HPDE6-E6E7 (cell line): ENCODE measurements at regions not wholly inside any gene's neighbourhood (a gene's known extent, or its start where the extent isn't known, plus 50 kb on each side); places are given as distances from the start of the nearest gene placed in this dataset.

Experiments used
- DNase-seq: peaks from one replicate; pipeline ENCODE4 v3.0.0; 2011; ENCODE audit warnings: missing footprints; ENCODE audit errors: extremely low spot score

GRCh38 chr1:30609336-30609998 is 113.9 kb downstream of the MATN1 start:
- no peak for DNase-seq

GRCh38 chr1:30607723-30608122 is 115.7 kb downstream of the MATN1 start:
- no peak for DNase-seq

GRCh38 chr1:30606166-30606565 is 117.2 kb downstream of the MATN1 start:
- DNase-seq = no peak

DNA sequence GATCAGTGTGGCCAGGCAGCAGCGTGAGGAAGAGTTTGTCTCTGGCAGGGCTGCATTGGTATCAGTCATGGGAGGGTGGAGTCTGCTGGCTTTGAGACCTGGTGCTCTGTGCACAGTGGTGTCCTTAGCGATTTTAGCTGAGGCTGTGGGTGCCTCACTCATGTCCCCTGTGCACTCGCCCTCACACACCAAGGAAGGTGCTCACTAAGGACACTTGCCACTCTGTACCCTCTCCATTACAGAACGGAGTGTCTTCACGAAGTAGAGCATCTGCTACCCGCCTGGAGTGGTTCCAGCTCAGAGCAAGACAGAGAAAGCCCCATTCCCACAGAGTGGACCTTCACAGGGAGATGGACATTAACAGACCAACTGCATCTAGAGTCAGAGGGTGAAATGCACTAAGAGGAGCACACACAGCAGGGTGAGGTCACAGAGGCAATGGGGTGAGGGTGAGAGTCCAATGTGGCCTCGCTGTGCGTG is 117.9 kb downstream of the MATN1 start:
- no peak for DNase-seq

DNA sequence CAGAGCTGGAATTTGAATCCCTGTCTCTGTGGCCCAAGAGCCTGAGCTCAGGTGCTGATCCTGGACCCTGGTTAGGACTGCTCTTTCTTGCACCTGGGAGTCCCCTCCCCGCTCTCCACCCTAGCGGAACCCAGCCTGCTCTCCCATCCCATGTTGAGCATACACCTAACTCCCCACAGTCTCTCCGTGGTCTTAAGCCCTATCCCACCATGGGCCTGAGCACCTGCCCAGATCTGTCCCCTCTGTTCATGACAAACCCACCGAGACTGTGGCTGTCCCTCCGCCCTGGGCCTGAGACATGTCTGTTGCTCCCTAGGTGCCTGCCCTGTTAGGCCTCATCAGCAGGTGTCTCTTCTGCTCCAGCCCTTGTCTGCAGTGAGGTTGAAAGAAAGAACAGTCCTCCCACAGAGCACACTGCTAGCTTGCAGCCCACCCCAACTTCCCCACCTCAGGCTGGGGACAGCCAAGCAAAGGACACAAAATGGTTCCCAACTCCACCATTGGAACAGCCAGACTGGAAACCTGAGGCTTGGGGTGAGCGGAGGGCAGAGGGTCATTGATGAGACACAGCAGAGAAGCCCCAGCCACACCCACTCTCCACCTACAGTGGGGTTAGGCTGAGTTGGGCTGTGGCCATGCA is 118.5 kb downstream of the MATN1 start:
- no peak for DNase-seq

GRCh38 chr1:30603081-30603858 is 120.1 kb downstream of the MATN1 start:
- no peak for DNase-seq

GRCh38 chr1:30601316-30602085 is 121.9 kb downstream of the MATN1 start:
- DNase-seq = no peak

GRCh38 chr1:30600706-30601105 is 122.7 kb downstream of the MATN1 start:
- DNase-seq = no peak

- DNase-seq = no peak
These were observed 123.1 kb downstream of the MATN1 start for GRCh38 chr1:30600258-30600657.

DNA sequence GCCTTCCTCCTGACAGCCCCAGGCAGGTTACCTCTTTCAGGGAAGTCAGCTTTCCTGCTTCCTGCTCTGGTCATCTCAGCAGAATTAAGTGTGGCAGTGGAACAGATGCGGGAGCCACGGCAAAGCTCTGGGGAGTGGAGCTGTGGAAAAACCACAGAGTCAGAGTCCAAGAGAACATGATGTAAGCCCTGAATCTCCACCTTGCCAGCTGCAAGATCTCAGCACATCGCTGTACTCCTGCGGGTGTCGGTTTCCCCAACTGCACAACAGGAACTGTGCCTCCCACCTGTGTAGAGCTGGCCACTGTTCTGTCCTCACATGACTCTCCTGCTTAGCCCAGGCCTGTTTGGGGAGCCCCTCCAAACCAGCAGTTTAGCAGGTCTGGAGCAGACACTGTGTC is 123.7 kb downstream of the MATN1 start:
- no peak for DNase-seq

DNA sequence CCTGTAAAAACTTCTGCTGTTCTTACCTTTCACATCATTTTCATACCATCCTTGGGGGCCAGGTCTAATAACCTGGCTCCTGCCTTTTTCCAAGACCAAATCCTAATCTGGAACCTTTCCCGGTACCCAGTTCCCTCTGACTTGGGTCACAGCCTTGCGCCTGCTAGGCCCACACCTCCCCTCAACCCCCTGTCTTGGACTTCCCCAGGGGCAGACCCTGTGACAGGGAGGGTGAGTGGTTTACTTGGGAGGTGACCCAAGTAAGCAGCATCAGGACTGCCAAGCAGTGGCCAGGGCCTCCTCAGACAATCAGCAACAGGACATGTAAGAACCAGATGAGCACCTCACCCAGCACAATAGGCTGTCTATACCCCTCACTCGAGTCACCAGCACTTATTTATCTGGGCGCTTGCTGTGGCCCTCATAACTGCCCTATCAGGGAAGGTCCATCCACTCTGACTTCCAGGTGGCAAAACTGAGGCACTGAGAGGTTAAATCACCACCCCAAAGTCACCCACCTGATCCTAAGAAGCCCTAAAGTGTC is 124.7 kb downstream of the MATN1 start:
- DNase-seq = no peak

DNA sequence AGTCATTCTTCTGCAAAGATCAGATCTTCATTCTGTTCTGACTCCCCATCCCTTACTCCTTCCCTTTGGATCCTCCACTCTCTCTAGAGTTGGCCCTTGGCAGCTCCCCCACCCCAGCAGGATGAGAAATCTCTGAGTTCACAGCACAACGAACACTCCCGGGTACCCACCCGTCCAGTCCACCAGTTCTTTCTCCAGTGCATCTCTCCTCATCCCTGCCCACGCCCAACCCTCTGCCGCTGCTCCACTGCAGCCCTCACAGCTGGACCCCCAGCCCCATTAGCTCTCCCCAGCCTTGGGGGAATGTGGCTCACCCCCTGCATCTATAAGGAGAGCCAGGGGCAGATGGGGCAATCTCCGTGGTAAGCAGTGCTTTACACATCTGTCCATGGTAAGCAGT is 125.7 kb downstream of the MATN1 start:
- no peak for DNase-seq

DNA sequence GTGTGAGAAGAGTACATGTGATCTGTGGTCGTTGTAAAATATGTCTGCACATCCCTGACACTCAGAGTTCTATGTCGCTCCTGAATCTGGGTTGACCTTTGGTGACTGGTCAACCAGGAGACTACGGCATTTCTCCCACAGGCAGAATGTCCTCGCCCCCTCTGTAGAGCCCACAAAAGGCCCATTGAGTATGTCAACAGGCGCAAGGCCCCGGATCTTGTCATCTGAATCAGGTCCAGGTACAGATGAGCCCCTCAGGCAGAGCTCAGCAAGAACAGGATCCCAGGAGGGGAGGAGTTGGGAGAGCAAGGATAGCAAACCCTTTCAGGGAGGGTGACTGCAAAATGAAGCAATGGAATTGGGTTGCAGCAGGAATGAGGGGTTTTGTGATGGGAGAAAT is 126.5 kb downstream of the MATN1 start:
- no peak for DNase-seq

- DNase-seq = no peak
These were observed 126.9 kb downstream of the MATN1 start for GRCh38 chr1:30596470-30596869.

GRCh38 chr1:30589083-30589482 is 134.3 kb downstream of the MATN1 start:
- no peak for DNase-seq

DNA sequence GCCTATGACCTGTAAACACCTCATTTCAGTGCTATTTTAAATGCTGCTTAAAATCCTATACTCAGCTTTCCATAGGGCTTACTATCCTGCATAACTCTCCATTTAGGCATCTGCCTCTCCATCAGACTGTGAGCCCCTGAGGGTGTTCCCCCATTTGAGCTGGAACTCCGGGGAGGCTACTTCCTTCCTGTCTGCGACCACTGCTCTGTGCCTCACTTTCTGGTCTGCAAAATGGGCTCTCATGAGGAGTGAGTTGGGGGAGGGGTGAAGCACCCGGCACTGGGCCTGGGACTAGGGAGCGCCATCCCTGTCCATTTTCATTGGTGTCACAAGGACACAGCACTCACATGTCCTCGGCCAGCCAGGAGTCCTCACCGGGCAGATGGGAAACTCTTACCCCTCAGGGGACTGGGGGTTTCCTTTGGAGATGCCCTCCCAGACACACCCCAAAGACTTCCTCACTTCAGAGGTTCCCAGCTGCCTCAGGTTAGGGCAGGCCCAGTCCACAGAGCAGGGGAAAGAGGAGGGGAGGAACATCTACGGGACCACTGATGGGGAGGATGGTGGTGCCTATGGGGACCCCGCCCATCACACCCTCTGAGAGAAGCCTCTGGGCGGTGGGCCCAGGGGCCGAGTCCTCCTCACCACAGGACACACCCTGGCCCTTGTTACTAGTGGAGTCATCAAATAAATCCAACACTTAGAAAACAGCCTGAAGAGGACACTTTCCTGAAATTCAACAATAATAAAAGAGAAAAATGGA is 134.9 kb downstream of the MATN1 start:
- no peak for DNase-seq

GRCh38 chr1:30586671-30587070 is 136.7 kb downstream of the MATN1 start:
- no peak for DNase-seq

DNA sequence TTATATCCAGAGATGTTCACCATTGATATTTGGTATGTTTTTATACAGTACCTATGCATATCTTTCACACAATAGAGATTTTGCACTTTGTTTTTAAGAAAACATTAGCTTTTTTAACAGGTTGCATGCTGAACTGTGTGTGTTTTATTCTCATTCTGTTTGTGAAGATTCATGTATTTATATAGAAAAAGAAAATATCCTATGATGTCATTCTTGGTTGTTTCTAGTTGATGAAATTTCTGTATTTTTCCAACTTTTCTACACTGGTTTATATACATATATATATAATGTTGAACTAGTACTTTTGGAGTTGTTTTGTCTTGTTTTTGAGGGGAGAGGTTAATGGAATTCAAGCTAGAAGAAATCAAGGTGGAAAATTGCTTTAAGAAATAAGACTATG is 143.8 kb downstream of the MATN1 start:
- DNase-seq = no peak

GRCh38 chr1:30575066-30575465 is 148.3 kb downstream of the MATN1 start:
- DNase-seq = no peak

- no peak for DNase-seq
These were observed 151.2 kb downstream of the MATN1 start for GRCh38 chr1:30572192-30572591.

DNA sequence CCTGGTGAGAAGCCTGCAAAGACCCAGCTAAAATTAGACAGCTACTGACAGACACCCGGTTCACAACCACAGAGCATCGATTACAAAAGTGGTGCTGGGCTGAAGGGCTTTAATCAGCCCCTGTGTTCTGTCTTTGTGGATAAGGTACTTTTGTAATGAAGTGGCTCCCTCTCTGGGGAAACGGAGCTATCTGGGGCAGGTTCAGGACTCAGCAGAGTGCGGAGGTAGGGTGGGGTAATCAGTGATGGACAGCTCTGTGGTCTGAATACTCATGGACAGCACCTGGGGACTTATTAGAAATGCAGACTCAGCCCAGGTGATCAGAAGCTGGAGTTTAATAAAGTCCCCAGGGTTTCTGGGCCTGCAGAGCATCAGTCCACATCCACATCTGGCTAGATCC is 152.0 kb downstream of the MATN1 start:
- DNase-seq = no peak
